WERI-Rb-1 (cell line): ENCODE measurements at regions not wholly inside any gene's neighbourhood (a gene's known extent, or its start where the extent isn't known, plus 50 kb on each side); places are given as distances from the start of the nearest gene placed in this dataset.

ENCODE experiments used
- DNase-seq: peaks from one replicate; pipeline ENCODE4 v3.0.0-alpha.2; 2020
- H3K27ac ChIP-seq: fragments of 250-450 bp; sonication (Bioruptor Pico); 2 replicates; pipeline ENCODE4 v1.5.1; 2020; ENCODE audit warnings: mild to moderate bottlenecking, moderate library complexity
- H3K27me3 ChIP-seq: fragments of 250-450 bp; sonication (Bioruptor Pico); 2 replicates; pipeline ENCODE4 v1.5.1; 2021; ENCODE audit warnings: mild to moderate bottlenecking, low read depth, moderate library complexity; ENCODE audit not compliant: insufficient read depth, severe bottlenecking
- H3K36me3 ChIP-seq: fragments of 250-450 bp; sonication (Bioruptor Pico); 2 replicates; pipeline ENCODE4 v1.5.1; 2020; ENCODE audit warnings: mild to moderate bottlenecking, moderate library complexity
- H3K4me3 ChIP-seq: 2 replicates; pipeline ENCODE4 v1.5.1; 2011; ENCODE audit warnings: low read depth, mild to moderate bottlenecking, control low read depth, low read length
- H3K9me3 ChIP-seq: fragments of 250-450 bp; sonication (Bioruptor Pico); 2 replicates; pipeline ENCODE4 v1.5.1; 2021; ENCODE audit warnings: mild to moderate bottlenecking, moderate library complexity; ENCODE audit not compliant: severe bottlenecking
- TF ChIP-seq, protein P1 (sequence below): IDR thresholded peaks from 2 replicates; pipeline ENCODE4 v1.5.1; 2011; ENCODE audit warnings: low read depth, mild to moderate bottlenecking, control low read depth, inconsistent platforms, low read length

DNA sequence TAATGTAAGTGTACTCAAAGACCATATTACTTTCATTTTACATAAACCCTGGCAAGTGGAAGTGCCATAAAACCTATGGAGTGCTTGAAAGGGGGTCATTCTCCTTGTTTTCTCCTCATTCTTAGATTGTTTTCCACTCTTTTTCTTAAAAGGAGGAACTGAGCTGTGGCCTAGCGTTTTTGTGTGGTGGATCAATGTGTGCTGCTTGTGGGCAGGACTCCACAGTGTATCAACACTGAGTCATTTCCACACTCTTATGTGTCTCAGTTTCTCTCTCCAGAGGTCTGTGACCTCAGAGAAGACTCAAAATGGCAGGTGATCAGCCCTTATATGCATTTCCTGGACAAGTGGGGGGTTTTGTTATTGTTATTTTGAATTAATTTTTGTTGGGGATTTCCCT, 516.1 kb upstream of the CDH10 start:
- TF ChIP-seq, protein P1, sequence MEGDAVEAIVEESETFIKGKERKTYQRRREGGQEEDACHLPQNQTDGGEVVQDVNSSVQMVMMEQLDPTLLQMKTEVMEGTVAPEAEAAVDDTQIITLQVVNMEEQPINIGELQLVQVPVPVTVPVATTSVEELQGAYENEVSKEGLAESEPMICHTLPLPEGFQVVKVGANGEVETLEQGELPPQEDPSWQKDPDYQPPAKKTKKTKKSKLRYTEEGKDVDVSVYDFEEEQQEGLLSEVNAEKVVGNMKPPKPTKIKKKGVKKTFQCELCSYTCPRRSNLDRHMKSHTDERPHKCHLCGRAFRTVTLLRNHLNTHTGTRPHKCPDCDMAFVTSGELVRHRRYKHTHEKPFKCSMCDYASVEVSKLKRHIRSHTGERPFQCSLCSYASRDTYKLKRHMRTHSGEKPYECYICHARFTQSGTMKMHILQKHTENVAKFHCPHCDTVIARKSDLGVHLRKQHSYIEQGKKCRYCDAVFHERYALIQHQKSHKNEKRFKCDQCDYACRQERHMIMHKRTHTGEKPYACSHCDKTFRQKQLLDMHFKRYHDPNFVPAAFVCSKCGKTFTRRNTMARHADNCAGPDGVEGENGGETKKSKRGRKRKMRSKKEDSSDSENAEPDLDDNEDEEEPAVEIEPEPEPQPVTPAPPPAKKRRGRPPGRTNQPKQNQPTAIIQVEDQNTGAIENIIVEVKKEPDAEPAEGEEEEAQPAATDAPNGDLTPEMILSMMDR, result no peak
- Histone ChIP-seq H3K27me3 (no peaks in the 10 kb centered on the region), H3K27ac (no peak overlapping the region), H3K36me3 (no peaks in the 10 kb centered on the region), H3K4me3 (no peak overlapping the region), H3K9me3 (no peaks in the 10 kb centered on the region)
- DNase-seq, result no peak

DNA sequence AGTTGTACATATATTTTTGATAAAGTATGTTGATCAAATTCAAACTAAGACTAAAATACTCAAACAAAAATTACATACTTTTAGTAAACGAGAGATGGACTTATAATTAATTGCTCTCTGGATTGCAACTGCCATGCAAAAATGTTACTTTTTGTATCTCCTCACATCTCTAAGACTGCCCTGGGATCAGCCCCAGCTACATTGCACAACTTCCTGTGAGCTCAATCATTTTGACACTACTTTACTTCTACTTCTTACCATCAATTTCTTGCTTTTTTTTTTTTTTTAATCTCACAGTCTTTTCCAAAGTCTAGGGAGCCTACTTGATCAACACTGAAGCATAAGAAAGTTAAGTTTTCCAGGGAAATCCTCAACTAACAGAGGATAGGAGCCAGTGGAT, 506.0 kb upstream of the CDH10 start:
- Histone ChIP-seq H3K9me3 (no peaks in the 10 kb centered on the region), H3K4me3 (no peak overlapping the region), H3K36me3 (no peaks in the 10 kb centered on the region), H3K27ac (no peak overlapping the region), H3K27me3 (no peaks in the 10 kb centered on the region)
- TF ChIP-seq, protein P1, result no peak
- no peak for DNase-seq

DNA sequence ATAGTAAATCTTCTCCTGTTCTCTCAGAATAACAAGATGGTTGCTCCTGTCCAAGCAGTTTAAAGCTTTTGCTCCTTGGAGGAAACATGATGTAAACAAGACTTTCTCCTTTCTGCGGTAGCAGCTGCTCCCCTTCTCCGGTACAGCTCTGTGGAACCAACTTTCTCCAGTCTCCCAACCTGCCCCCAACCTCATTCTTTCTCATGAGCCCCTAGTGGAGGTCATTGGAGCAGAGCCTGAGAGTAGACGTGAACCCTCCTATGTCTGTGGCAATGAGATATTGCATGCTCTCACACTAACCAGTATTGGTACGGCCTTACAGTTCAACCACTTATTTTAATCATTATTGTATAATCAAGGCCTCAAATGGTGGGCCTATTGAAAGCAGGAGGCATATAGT, 483.8 kb upstream of the CDH10 start:
- DNase-seq, result no peak
- Histone ChIP-seq H3K27ac (no peak overlapping the region), H3K9me3 (peaks cover under 1% of the 10 kb centered on the region)

DNA sequence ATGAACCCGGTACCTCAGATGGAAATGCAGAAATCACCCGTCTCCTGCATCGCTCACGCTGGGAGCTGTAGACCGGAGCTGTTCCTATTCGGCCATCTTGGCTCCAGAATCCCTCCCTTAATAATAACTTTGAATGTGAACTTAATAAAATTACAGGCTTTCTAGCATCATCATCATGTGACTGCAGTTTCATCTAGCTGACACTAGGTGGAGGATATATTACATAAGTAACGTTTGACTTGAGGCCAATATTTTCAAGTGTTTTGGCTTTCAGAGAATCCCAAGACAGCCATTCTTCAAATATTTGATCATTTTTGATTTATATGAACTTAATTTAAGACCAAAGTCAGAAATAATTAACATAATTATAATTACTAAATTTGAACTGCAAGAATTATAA, 474.9 kb upstream of the CDH10 start:
- Histone ChIP-seq H3K36me3 (no peaks in the 10 kb centered on the region), H3K9me3 (peaks cover 4% of the 10 kb centered on the region), H3K27ac (no peak overlapping the region), H3K27me3 (no peaks in the 10 kb centered on the region), H3K4me3 (no peak overlapping the region)
- no peak for DNase-seq
- TF ChIP-seq, protein P1, result peak; percentile 46

More for the DNA sequence above, 483.8 kb upstream of the CDH10 start:
- no peaks in the 10 kb centered on the region for H3K27me3 ChIP-seq
- TF ChIP-seq, protein P1, result no peak
- no peak overlapping the region for H3K4me3 ChIP-seq
- no peaks in the 10 kb centered on the region for H3K36me3 ChIP-seq

DNA sequence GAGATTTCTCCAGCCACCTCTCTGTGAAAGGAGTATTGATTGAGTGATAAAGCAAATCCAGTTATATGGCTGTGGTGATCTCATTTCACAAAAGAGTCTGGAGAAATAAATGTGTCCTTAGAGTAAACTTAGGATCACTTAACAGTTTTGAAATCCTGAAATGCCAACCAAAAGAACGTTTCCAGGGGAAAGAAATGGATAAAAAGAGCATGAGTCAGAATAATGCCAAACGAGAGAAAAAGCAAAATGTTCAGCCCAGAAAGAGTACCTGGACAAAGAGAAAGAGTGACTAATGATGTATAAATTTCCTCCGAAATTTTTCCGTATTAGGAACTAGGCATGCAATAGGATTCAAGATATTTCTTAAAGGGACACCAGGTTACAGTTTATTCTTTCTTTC, 463.1 kb upstream of the CDH10 start:
- Histone ChIP-seq H3K27ac (no peak overlapping the region), H3K27me3 (no peaks in the 10 kb centered on the region), H3K4me3 (no peak overlapping the region), H3K9me3 (no peaks in the 10 kb centered on the region), H3K36me3 (no peaks in the 10 kb centered on the region)
- TF ChIP-seq, protein P1, result no peak
- DNase-seq, result no peak

DNA sequence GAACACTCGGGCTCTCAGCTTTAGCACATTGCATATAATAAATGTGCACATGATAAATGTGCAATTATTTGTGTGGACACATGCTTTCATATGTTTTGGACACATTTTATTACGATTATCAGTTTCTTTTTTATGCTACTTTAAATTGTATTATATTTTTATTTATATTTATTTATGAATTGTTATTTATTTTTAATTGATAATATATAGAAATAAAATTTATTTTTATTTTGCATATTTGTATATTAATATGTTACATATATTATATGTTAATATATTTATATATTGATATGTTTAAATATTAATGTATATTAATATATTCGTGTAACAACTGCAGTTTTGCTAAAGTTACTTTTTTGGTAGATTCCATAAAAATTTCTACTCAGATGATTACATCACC, 454.8 kb upstream of the CDH10 start:
- H3K27me3 ChIP-seq, result no peaks in the 10 kb centered on the region
- no peaks in the 10 kb centered on the region for H3K9me3 ChIP-seq
- TF ChIP-seq, protein P1, result no peak
- H3K27ac ChIP-seq, result no peak overlapping the region
- H3K4me3 ChIP-seq, result no peak overlapping the region
- H3K36me3 ChIP-seq, result no peaks in the 10 kb centered on the region
- DNase-seq, result no peak
